GM12878 (cell line): ENCODE measurements at regions not wholly inside any gene's neighbourhood (a gene's known extent, or its start where the extent isn't known, plus 50 kb on each side); places are given as distances from the start of the nearest gene placed in this dataset.

Experiments
- ATAC-seq: fragments of 200-7000 bp; cut with Tn5 transposase; 3 replicates; pipeline ENCODE4 v1.9.1; 2020; ENCODE audit warnings: mild to moderate bottlenecking, moderate library complexity
- BruUV-seq: library from RNA; stranded (reverse); fragments of 400-500 nt; replicated peaks from 2 replicates; lab custom pipeline; 2021; lab: Mats Ljungman, UMichigan
- CTCF ChIA-PET: fragments of 300-600 bp; sonication (Branson Sonifier 250); formaldehyde crosslinking; extraction: SDS; loops from one replicate; lab custom pipeline; 2021; ENCODE audit warnings: inconsistent platforms; lab: Yijun Ruan, JAX
- POLR2A ChIA-PET: fragments of 350-600 bp; formaldehyde crosslinking; extraction: SDS; loops from one replicate; lab custom pipeline; 2021; ENCODE audit warnings: inconsistent platforms; lab: Charles Lee
- RAD21 ChIA-PET: fragments of 300-600 bp; sonication (Branson Sonifier 250); formaldehyde crosslinking; loops from one replicate; lab custom pipeline; 2023; ENCODE audit warnings: antibody characterized with exemption; ENCODE audit not compliant: unreplicated experiment; lab: Charles Lee
- SMC1A ChIA-PET: fragments of 300-600 bp; sonication (Branson Sonifier 250); formaldehyde crosslinking; loops from one replicate; lab custom pipeline; 2023; ENCODE audit not compliant: unreplicated experiment, uncharacterized antibody; lab: Charles Lee
- DNase-seq: peaks from one replicate; pipeline ENCODE4 v3.0.0-alpha.2; 2011; ENCODE audit warnings: low read depth, low spot score
- FAIRE-seq: peaks from 3 replicates; lab custom pipeline; 2011; peaks lifted over from hg19 to GRCh38; lab: Jason Lieb, UNC
- H2AFZ ChIP-seq: 2 replicates; pipeline ENCODE4 v1.6.0; 2011; ENCODE audit warnings: low read depth, low read length, control low read depth; ENCODE audit not compliant: control insufficient read depth
- H3K27ac ChIP-seq: 2 replicates; pipeline ENCODE4 v1.5.1; 2011; ENCODE audit warnings: control low read depth; ENCODE audit not compliant: control insufficient read depth, insufficient read depth
- H3K27me3 ChIP-seq, 2 experiments: replicated peaks in 1 of 2; 2 replicates each; pipeline versions ENCODE4 v1.6.0 to v1.6.1; 2011; ENCODE audit warnings: low read length in 1 of 2; ENCODE audit not compliant: control insufficient read depth in 2 of 2, insufficient read depth in 2 of 2
- H3K36me3 ChIP-seq, 2 experiments: 2 replicates each; pipeline ENCODE4 v1.5.1; 2011; ENCODE audit warnings: low read length in 1 of 2; ENCODE audit not compliant: control insufficient read depth in 2 of 2, insufficient read depth in 2 of 2
- H3K4me1 ChIP-seq: 2 replicates; pipeline ENCODE4 v1.6.1; 2011; ENCODE audit warnings: mild to moderate bottlenecking, low read length, moderate library complexity, mixed read lengths; ENCODE audit not compliant: control insufficient read depth, insufficient read depth
- H3K4me2 ChIP-seq: 2 replicates; pipeline ENCODE4 v1.6.0; 2011; ENCODE audit warnings: control low read depth; ENCODE audit not compliant: control insufficient read depth, insufficient read depth
- H3K4me3 ChIP-seq: fragments of 200-600 bp; sonication (generic); 2 replicates; pipeline ENCODE4 v1.5.1; 2016
- H3K79me2 ChIP-seq: 2 replicates; pipeline ENCODE4 v1.6.0; 2011; ENCODE audit warnings: low read length; ENCODE audit not compliant: control insufficient read depth, insufficient read depth
- H3K9ac ChIP-seq: 2 replicates; pipeline ENCODE4 v1.8.0; 2011; ENCODE audit warnings: low read length, control low read depth, mixed read lengths; ENCODE audit not compliant: control insufficient read depth, insufficient read depth
- H3K9me3 ChIP-seq: replicated peaks from 3 replicates; pipeline ENCODE4 v1.5.1; 2011; ENCODE audit warnings: mild to moderate bottlenecking, low read length; ENCODE audit not compliant: control insufficient read depth, insufficient read depth
- H4K20me1 ChIP-seq: 2 replicates; pipeline ENCODE4 v1.6.0; 2011; ENCODE audit not compliant: control insufficient read depth, insufficient read depth
- ATF3 ChIP-seq: IDR thresholded peaks from 2 replicates; pipeline ENCODE4 v1.6.1; 2011; ENCODE audit warnings: low read depth, mild to moderate bottlenecking, low read length, moderate library complexity, borderline replicate concordance; ENCODE audit errors: extremely low read depth
- CEBPB ChIP-seq, 2 experiments: fragments of 150-350 bp in 1 of 2; IDR thresholded peaks; 2 replicates each; pipeline ENCODE4 v1.6.1; 2012 to 2014; ENCODE audit warnings: low read depth in 2 of 2, low read length in 2 of 2, borderline replicate concordance in 1 of 2, inconsistent platforms in 1 of 2
- CEBPZ ChIP-seq: fragments of 150-350 bp; IDR thresholded peaks from 2 replicates; pipeline ENCODE4 v1.6.1; 2016; ENCODE audit warnings: low read depth, low read length
- EP300 ChIP-seq, 2 experiments: fragments of 150-350 bp in 1 of 2; IDR thresholded peaks; 2 replicates each; pipeline ENCODE4 v1.6.1; 2011 to 2012; ENCODE audit warnings: low read depth in 2 of 2, low read length in 2 of 2, borderline replicate concordance in 1 of 2, improper control_type of control experiment in 1 of 2, inconsistent platforms in 1 of 2; ENCODE audit not compliant: control insufficient read depth in 1 of 2
- GATAD2B ChIP-seq: fragments of 450-650 bp; conservative IDR thresholded peaks from 2 replicates; pipeline ENCODE4 v1.6.1; 2017; ENCODE audit warnings: low read depth, mild to moderate bottlenecking, moderate library complexity
- LARP7 ChIP-seq: fragments of 450-650 bp; IDR thresholded peaks from 2 replicates; pipeline ENCODE4 v1.6.1; 2017; ENCODE audit warnings: mild to moderate bottlenecking
- NBN ChIP-seq: fragments of 450-650 bp; IDR thresholded peaks from 2 replicates; pipeline ENCODE4 v1.6.1; 2016
- RFX5 ChIP-seq: IDR thresholded peaks from 2 replicates; pipeline ENCODE4 v1.6.1; 2011; ENCODE audit warnings: low read depth, low read length, improper control_type of control experiment
- SMAD5 ChIP-seq: IDR thresholded peaks from 2 replicates; pipeline ENCODE4 v1.6.1; 2016; ENCODE audit warnings: antibody characterized with exemption, low read depth
- SUPT20H ChIP-seq: IDR thresholded peaks from 2 replicates; pipeline ENCODE4 v1.6.1; 2011; ENCODE audit warnings: low read depth, mild to moderate bottlenecking, low read length, moderate library complexity, borderline replicate concordance; ENCODE audit not compliant: control insufficient read depth
- ZNF24 ChIP-seq: fragments of 450-650 bp; IDR thresholded peaks from 2 replicates; pipeline ENCODE4 v1.6.1; 2017; ENCODE audit warnings: antibody characterized with exemption, mild to moderate bottlenecking
- ZSCAN29 ChIP-seq: fragments of 450-650 bp; IDR thresholded peaks from 2 replicates; pipeline ENCODE4 v1.6.1; 2017; ENCODE audit warnings: mild to moderate bottlenecking, moderate library complexity
- WGBS: methylation state at CpG from one replicate; pipeline ENCODE4 v1.1.6; 2016; ENCODE audit warnings: low lambda C conversion rate; ENCODE audit not compliant: insufficient replicate concordance, insufficient coverage; ENCODE audit errors: missing lambda C conversion rate; 5-methylcytosine and 5-hydroxymethylcytosine counted together
- in situ Hi-C: fragments of 300-500 bp; cut with MboI; formaldehyde crosslinking; loops from 9 replicates; pipeline ENCODE4 v1.14.3; 2018; ENCODE audit warnings: mixed read lengths
- intact Hi-C: fragments of 100-400 bp; cut with micrococcal nuclease; formaldehyde crosslinking; loops from one replicate; pipeline ENCODE4 v1.14.2; 2022; ENCODE audit not compliant: unreplicated experiment
- TF ChIP-seq, protein P1 (sequence below): IDR thresholded peaks from 2 replicates; pipeline ENCODE4 v1.6.1; 2012; ENCODE audit warnings: low read depth, low read length, improper control_type of control experiment

DNA sequence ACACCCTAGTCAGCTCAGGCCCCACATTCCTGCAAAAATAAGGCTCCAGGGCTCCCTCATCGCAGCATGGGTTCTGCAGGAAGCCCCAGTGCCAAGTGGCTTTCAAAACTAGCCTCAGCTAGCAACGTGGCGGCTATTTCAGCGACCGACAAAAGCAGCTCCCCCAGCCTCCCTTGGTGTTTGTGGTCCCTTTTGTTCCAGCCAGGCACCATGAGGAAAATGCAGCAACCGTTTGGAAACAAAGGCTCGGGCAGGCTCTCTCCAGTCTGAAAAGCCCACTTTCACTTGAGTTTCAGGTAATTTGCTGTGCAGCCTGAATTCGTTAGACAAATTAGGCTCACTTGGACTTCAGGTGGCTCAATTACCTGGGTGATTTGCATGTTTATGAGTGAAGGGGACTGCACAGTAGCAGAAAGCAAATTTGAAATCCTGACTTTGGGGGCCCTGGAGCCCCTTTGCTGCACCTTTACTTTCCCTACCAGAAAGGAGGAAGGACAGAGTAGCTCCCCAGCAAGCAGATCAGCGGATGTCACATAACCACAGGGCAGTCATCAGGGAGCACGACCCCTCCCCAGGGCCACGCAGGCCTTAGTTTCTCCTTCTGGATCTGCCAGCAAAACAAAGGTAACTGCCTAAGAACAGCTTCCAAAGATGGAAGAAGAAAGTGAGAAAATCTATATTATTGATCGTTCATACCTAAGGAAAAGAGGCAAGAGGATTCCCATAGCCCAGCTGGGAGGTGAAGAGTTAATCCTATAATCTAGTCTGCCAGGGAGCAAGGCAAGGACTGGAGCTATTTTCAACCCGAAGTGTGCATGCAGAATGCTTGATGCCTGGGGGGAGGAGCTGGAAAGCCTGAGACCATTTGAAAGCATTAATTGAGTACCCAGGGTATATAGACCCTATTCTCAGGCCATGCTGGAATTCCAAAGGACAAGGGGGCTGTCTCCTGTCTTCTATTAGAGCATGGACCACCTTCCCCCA, 143.1 kb upstream of the SDK2 start:
- POLR2A ChIA-PET, result no interaction called here
- Histone ChIP-seq H2AFZ (no peak overlapping the region), H3K9ac (no peak overlapping the region), H4K20me1 (no peaks in the 10 kb centered on the region), H3K27me3 (no peaks in the 10 kb centered on the region; a peak in 1 of 4 replicates), H3K79me2 (no peaks in the 10 kb centered on the region), H3K4me1 (no peaks in the 10 kb centered on the region), H3K9me3 (no peaks in the 10 kb centered on the region), H3K36me3 (no peaks in the 10 kb centered on the region), H3K27ac (no peak overlapping the region), H3K4me2 (no peak overlapping the region), H3K4me3 (no peak overlapping the region)
- 14% methylated on average over 13 of the region's 13 CpGs for WGBS
- intact Hi-C loops (no loop called here), in situ Hi-C loops (no loop called here)
- ATAC-seq (no peak), DNase-seq (no peak), FAIRE-seq (no peak)
- CTCF ChIA-PET, result no interaction called here
- SMC1A ChIA-PET, result interaction anchor here (1.4 kb wide), 1 partner anchor 22 kb away, joined by 3 read pairs; no protein-coding TSS in a partner anchor
- RAD21 ChIA-PET, result no interaction called here
- TF ChIP-seq ATF3 (no peak), LARP7 (no peak), GATAD2B (no peak), ZNF24 (no peak), SMAD5 (no peak), RFX5 (no peak), CEBPB (IDR thresholded peaks at IDR 0.05; ENCODE audit: borderline replicate concordance in 1 of 2, low read depth in 2 of 2, low read length in 2 of 2) (no peak), EP300 (IDR thresholded peaks at IDR 0.05; ENCODE audit: borderline replicate concordance in 1 of 2, control insufficient read depth in 1 of 2, low read depth in 2 of 2, low read length in 2 of 2) (no peak), CEBPZ (no peak), NBN (no peak), SUPT20H (no peak), ZSCAN29 (no peak)
- TF ChIP-seq, protein P1, sequence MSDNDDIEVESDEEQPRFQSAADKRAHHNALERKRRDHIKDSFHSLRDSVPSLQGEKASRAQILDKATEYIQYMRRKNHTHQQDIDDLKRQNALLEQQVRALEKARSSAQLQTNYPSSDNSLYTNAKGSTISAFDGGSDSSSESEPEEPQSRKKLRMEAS, result no peak
- BruUV-seq, result no TSS peak
